ENCODE measurements at regions not wholly inside any gene's neighbourhood (a gene's known extent, or its start where the extent isn't known, plus 50 kb on each side); places are given as distances from the start of the nearest gene placed in this dataset.

- peaks cover 6% of the 10 kb centered on the region for H3K9me3 Mint-ChIP-seq
- DNase-seq (ENCODE audit: low read depth, low spot score): no peak
- no peaks in the 10 kb centered on the region for H3K36me3 Mint-ChIP-seq (ENCODE audit: low read depth)
- no peaks in the 10 kb centered on the region for H3K4me1 Mint-ChIP-seq
- no peak overlapping the region for H3K27ac Mint-ChIP-seq (ENCODE audit: unreplicated experiment)
- no peak overlapping the region for H3K4me3 Mint-ChIP-seq
- no peak for TF ChIP-seq CTCF (conservative IDR thresholded peaks at IDR 0.05)
- no peaks in the 10 kb centered on the region for H3K27me3 Mint-ChIP-seq (ENCODE audit: low read depth)
These were observed 379.7 kb downstream of the ARL6IP6 start for GRCh38 chr2:153098073-153098472.

GRCh38 chr2:153096272-153096671, 377.9 kb downstream of the ARL6IP6 start:
- Mint-ChIP-seq H3K9me3 (peaks cover 9% of the 10 kb centered on the region), H3K4me1 (no peaks in the 10 kb centered on the region), H3K27ac (ENCODE audit: unreplicated experiment) (no peak overlapping the region), H3K4me3 (no peak overlapping the region), H3K36me3 (ENCODE audit: low read depth) (no peaks in the 10 kb centered on the region), H3K27me3 (ENCODE audit: low read depth) (no peaks in the 10 kb centered on the region)
- TF ChIP-seq CTCF (conservative IDR thresholded peaks at IDR 0.05): no peak
- no peak for DNase-seq (ENCODE audit: low read depth, low spot score)

- Mint-ChIP-seq H3K27ac (ENCODE audit: unreplicated experiment) (no peak overlapping the region), H3K9me3 (peaks cover 13% of the 10 kb centered on the region), H3K4me1 (no peaks in the 10 kb centered on the region), H3K4me3 (no peak overlapping the region), H3K27me3 (ENCODE audit: low read depth) (no peaks in the 10 kb centered on the region), H3K36me3 (ENCODE audit: low read depth) (no peaks in the 10 kb centered on the region)
- TF ChIP-seq CTCF (conservative IDR thresholded peaks at IDR 0.05): no peak
- no peak for DNase-seq (ENCODE audit: low read depth, low spot score)
These were observed 372.9 kb downstream of the ARL6IP6 start for GRCh38 chr2:153091344-153091743.

- Mint-ChIP-seq H3K27ac (ENCODE audit: unreplicated experiment) (no peak overlapping the region), H3K27me3 (ENCODE audit: low read depth) (no peaks in the 10 kb centered on the region), H3K4me1 (no peaks in the 10 kb centered on the region), H3K4me3 (no peak overlapping the region), H3K36me3 (ENCODE audit: low read depth) (no peaks in the 10 kb centered on the region), H3K9me3 (peaks cover 4% of the 10 kb centered on the region)
- DNase-seq (ENCODE audit: low read depth, low spot score): no peak
- no peak for TF ChIP-seq CTCF (conservative IDR thresholded peaks at IDR 0.05)
These were observed 360.9 kb downstream of the ARL6IP6 start for GRCh38 chr2:153079315-153079714.

GRCh38 chr2:153077311-153077710, 358.9 kb downstream of the ARL6IP6 start:
- H3K9me3 Mint-ChIP-seq: peaks cover 4% of the 10 kb centered on the region
- TF ChIP-seq CTCF (conservative IDR thresholded peaks at IDR 0.05): no peak
- no peaks in the 10 kb centered on the region for H3K36me3 Mint-ChIP-seq (ENCODE audit: low read depth)
- no peak for DNase-seq (ENCODE audit: low read depth, low spot score)
- no peak overlapping the region for H3K4me3 Mint-ChIP-seq
- no peaks in the 10 kb centered on the region for H3K27me3 Mint-ChIP-seq (ENCODE audit: low read depth)
- H3K27ac Mint-ChIP-seq (ENCODE audit: unreplicated experiment): no peak overlapping the region
- no peaks in the 10 kb centered on the region for H3K4me1 Mint-ChIP-seq

- Mint-ChIP-seq H3K4me1 (no peaks in the 10 kb centered on the region), H3K27ac (ENCODE audit: unreplicated experiment) (no peak overlapping the region), H3K36me3 (ENCODE audit: low read depth) (no peaks in the 10 kb centered on the region), H3K9me3 (peaks cover 4% of the 10 kb centered on the region), H3K4me3 (no peak overlapping the region), H3K27me3 (ENCODE audit: low read depth) (no peaks in the 10 kb centered on the region)
- no peak for DNase-seq (ENCODE audit: low read depth, low spot score)
- no peak for TF ChIP-seq CTCF (conservative IDR thresholded peaks at IDR 0.05)
These were observed 355.8 kb downstream of the ARL6IP6 start for GRCh38 chr2:153074207-153074606.

Measured in neural crest cell (in vitro differentiated cells).